ENCODE measurements at regions not wholly inside any gene's neighbourhood (a gene's known extent, or its start where the extent isn't known, plus 50 kb on each side); places are given as distances from the start of the nearest gene placed in this dataset.

GRCh38 chr21:27578741-27579265 is 611.9 kb upstream of the ADAMTS5 start (continued):
- TF ChIP-seq PKNOX1 (IDR thresholded peaks at IDR 0.05) (no peak), ATF2 (CRISPR knock-in tag; IDR thresholded peaks at IDR 0.05) (no peak), TRIM25 (IDR thresholded peaks at IDR 0.05; ENCODE audit: borderline replicate concordance) (no peak), SIRT6 (IDR thresholded peaks at IDR 0.05; ENCODE audit: low read depth, low read length) (no peak), ZNF79 (CRISPR knock-in tag; IDR thresholded peaks at IDR 0.05; ENCODE audit: low read depth) (no peak), NBN (IDR thresholded peaks at IDR 0.05; ENCODE audit: low read depth) (no peak), ZFX (CRISPR knock-in tag; IDR thresholded peaks at IDR 0.05) (no peak), TCF15 (CRISPR knock-in tag; IDR thresholded peaks at IDR 0.05) (no peak)
